GM20000 (cell line): ENCODE measurements at regions not wholly inside any gene's neighbourhood (a gene's known extent, or its start where the extent isn't known, plus 50 kb on each side); places are given as distances from the start of the nearest gene placed in this dataset.

Experiments used
- DNase-seq: peaks from one replicate; pipeline ENCODE4 v3.0.0; 2012; ENCODE audit warnings: low spot score
- CTCF ChIP-seq: IDR thresholded peaks from 2 replicates; pipeline ENCODE4 v1.5.1; 2012; ENCODE audit warnings: mild to moderate bottlenecking, control low read depth; ENCODE audit errors: extremely low read depth, missing control alignments

- DNase-seq: no peak
- TF ChIP-seq CTCF: no peak
Observed at GRCh38 chr20:41782730-41783406, 164.7 kb upstream of the CHD6 start.

GRCh38 chr20:41782255-41782654 is 164.1 kb upstream of the CHD6 start:
- no peak for DNase-seq
- no peak for TF ChIP-seq CTCF

- TF ChIP-seq CTCF: no peak
- DNase-seq: no peak
Observed at GRCh38 chr20:41776421-41776820, 158.2 kb upstream of the CHD6 start.

GRCh38 chr20:41774291-41774690 is 156.1 kb upstream of the CHD6 start:
- no peak for DNase-seq
- TF ChIP-seq CTCF: no peak

- TF ChIP-seq CTCF: no peak
Observed at GRCh38 chr20:41770965-41771364, 152.8 kb upstream of the CHD6 start.

GRCh38 chr20:41770427-41770826 is 152.2 kb upstream of the CHD6 start:
- no peak for DNase-seq
- TF ChIP-seq CTCF: no peak

More at GRCh38 chr20:41770965-41771364, 152.8 kb upstream of the CHD6 start:
- DNase-seq: no peak

GRCh38 chr20:41769592-41770018 is 151.4 kb upstream of the CHD6 start:
- no peak for DNase-seq
- TF ChIP-seq CTCF: no peak
